Activated CD8-positive, alpha-beta memory T cell treated with anti-CD3 and anti-CD28 coated beads for 1 hour (primary cell): ENCODE measurements at regions not wholly inside any gene's neighbourhood (a gene's known extent, or its start where the extent isn't known, plus 50 kb on each side); places are given as distances from the start of the nearest gene placed in this dataset.
"Not testable (repeated sequence)": the region's sequence is repeated elsewhere in the genome, so short reads cannot be mapped to it uniquely, and the experiment has no call there.

Experiments
- DNase-seq, 2 donors: peaks; one replicate each; pipeline ENCODE4 v3.0.0-alpha.2; 2020; ENCODE audit warnings: low read depth in 1 of 2; ENCODE audit errors: extremely low read depth in 1 of 2

DNA sequence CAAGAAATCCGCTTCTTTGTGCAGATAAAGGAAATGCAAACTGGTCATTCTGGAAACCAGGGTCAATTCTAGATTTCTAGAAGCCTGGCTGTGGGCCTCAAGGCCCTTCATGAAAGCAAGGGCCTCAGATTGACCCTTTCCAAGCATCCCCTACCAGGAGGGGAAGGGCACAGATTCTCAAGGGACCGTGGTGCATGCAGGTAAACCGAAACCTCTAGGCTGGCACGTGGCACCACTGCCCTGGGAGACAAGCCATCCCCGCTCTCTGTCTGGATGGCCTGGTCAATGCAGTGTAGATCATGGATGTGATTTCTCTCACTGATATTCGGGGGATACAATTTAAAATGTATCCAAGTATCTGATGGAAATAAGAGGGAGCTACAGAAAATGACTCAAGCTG is 69.4 kb downstream of the TOMM20 start:
- no peak for DNase-seq

DNA sequence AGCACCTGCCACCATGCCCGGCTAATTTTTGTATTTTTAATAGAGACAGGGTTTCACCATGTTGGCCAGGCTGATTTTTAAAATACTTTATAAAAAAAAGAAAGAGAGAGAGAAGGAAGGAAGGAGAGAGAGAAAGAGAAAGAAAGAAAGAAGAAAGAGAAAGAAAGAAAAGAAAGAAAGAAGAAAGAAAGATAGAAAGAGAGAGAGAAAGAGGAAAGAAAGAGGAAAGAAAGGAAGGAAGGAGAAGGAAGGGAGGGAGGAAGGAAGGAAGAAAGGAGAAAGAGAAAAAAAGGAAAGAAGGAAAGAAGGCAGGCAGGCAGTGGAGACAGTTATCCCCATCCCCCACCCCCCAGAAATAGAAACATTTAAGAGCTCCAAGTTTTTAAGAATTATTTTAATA is 69.9 kb downstream of the TOMM20 start:
- no peak for DNase-seq

DNA sequence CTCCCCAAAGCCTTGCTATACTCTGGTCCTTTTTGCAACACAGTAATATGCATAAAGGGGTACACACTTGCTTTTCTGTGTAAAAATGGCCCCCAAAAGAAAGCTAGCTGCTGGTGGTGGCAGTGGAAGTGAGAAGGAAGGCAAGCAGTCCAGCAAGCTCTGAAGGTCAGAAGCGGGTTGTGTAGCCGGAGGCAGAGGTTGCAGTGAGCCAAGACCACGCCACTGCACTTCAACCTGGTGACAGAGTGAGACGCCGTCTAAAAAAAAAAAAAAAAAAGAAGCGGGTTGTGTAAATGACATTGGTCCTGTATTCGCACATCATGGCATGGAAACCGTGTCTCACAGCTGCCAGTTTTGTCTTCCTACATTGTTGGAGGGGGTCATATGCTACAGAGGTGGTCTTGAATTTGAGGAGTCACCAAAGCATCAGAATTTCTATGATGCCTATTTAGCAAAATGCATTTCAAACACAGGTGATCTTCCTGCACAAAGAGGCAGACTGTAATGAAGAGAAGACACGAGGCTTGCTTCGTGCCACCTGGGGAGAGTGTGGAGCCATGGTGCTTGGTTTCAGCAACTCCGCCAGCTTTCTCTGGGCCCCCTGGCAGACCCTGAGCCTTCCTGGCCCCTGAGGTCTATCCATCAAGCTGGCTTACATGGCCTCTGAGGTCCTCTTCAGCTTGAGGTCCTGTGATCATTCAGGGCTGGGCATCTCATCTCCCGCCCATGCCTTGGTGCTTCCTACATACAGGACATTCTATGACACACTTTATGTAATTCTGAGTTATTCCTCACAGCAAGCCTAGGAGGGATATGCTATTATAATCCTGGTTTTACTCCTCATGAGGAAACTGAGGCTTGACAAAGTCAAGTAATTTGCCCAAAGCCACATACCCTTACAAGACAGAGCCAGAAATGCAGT is 71.0 kb downstream of the TOMM20 start:
- no peak for DNase-seq

DNA sequence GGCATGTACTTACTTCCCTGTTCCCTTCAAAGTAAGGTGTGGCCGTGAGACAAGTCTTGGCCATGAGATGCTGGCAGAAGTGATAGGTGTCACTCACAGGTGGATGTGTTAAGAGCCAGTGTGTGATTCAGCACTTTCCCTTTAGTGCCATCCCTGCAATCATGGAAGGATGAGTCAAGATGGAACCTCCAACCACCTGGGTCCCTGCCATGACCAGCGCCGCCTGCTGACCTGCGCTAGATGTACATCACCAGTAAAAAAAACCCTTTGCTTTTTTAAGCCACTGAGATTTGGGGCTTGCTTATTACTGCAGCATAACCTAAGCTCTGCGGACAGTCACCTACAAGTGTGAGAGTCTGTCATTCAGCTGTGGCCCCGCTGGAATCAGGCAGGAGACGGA is 71.7 kb downstream of the TOMM20 start:
- DNase-seq, result no peak

DNA sequence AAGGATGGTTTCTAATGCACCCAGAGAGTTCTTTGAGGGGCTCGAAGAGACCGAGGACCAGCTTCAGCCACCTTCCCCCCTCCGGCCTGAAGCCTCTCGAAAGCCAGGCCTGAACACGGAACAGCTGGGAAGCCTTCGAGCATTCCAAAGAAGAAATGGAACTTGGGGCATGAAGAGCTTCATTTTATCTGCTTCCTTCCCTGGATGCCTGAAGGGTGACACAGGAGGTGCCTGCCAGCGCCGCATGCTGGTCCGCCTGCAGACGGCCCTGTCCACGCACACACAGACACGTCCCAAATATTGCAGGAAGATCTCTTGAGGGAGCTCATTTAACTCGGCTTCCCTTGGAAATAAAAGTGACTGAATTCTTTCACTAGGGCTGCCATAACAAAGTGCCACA is 73.7 kb downstream of the TOMM20 start:
- DNase-seq, result no peak

DNA sequence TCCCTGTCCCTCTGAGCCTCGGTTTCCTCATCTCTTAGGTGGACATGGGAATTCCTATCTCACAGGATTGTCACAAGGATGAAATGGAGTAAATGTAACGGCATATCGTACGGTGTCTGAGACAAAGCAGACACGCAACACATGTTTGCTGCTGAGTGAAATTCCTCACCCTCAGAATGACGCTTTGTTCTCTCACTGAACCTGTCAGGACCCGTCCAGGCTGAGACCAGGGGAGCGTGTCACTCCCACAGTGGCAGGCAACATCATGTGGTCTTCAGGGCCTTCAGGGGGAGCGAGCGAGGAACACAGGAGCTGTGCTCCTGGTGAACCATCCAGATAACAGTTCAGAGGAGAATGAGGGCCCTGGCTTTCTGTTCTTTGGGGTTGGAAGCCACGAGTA is 74.2 kb downstream of the TOMM20 start:
- DNase-seq, result no peak

DNA sequence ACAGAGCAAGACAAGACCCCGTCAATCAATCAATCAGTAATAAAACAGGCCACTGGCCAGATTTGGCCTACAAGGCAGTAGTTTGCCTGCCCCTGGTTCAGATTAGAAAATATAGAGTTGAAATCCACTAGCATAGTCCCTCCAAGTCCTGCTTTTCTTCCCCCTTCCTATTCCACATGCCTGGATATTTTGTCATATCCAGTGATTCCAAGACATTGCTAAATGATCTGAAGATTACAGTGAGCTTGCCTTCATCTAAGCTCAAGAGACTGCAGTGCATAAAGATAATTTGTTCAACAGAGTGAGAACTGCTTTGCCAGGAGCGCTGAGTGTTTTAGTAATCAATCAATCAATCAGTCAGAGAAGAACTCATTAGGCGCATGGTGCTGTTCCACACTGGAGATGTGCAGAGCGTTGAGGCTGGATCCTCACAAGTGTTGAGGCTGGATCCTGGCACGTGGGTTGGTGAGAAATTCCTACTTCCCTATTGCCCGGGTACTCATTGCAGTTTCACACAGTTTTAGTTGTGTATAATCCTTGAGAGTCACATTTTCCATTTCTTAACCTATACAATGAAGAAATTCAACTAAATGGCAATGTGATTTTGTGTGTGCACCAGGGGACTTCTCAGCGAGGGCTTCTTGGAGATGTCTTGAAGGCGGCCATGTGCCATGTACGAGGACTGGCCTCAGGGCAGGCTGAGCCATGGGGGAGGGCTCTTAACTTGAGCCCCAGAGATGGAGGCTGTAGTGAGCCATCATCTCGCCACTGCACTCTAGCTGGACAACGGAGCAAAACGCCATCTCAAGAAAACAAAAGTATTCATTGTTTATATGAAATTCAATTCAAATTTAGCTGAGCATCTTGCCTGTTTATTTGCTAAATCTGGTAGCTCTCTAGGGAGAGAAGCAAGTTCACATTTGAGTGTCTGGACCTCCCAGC is 76.3 kb downstream of the TOMM20 start:
- DNase-seq, result no peak

DNA sequence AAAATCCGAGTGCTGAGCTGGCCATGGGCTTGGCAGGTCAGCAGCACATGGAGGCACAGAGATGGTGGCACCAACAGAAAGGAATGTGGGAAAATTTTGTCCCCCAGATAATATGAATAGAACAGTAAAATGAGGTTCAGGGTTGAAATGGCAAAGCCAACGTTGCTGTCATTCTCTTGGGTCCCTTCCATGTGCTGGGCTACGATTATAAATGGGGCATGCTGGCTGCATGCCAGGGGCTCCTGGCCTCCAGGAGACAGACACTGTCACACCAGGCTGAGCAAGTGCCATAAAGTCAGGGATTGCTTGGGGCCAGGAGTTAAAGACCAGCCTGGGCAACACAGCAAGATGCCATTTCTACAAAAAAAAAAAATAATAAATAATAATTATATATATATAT is 77.1 kb downstream of the TOMM20 start:
- DNase-seq, result no peak

DNA sequence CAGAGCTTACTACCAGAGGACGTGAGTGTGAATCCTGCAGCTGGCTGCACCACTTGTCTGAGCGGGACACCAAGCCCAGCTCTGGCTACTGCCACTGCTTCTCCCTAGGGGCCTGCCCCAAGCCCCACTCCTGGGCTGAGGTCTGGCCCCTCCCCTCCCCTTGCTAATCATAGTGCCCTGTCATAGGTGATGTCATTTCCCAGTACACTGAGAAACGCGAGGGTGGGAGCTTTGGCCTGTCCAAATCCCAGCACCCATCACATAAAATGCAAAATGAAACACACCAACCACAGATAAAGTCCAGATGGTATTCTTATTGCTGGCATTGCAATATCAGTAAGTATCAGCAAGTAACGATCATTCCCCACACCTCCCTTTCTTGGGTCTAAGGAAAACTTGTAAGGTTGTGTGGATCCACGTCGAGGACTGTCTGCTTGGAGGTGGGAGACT is 77.7 kb downstream of the TOMM20 start:
- no peak for DNase-seq

DNA sequence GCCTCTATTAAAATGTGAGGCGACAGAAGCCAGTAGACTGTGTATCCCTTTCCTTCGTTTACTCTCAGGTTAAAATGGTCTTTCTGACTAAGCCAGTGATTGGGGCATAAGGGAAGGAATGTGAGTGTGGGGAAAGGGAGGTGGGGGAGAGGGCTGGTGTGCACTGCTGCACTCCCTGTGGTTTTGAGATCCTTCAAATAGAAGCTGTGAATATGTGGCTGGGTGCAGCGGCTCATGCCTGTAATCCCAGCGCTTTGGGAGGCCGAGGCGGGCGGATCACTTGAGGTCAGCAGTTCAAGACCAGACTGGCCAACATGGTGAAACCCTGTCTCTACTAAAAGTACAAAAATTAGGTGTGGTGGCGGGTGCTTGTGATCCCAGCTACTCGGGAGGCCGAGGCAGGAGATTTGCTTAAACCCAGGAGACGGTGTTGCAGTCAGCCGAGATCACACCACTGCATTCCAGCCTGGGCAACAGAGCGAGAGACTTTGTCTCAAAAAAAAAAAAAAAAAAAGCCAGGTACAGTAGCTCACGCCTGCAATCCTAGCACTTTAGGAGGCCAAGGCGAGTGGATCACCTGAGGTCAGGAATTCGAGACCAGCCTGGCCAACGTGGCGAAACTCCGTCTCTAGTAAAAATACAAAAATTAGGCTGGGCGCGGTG is 78.8 kb downstream of the TOMM20 start:
- not testable (repeated sequence) for DNase-seq

DNA sequence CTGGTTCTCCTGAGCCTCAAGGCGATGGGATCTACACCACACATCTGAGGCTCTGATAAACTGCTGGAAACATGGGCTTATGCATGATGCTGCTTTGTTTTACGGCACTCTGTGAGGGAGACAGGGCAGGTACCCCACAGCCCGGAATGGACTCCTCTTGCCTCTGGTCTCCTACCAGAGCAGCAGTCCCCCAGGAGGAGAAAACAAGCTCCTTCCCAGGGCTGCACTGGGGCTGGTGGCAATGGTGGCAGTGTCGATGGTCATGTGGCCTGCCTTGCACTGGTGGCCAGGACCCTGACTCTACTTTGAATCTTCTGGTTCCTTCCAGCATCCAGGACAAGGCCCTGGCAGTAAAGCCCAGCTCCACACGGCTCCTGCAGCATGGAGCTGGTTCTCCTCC is 79.4 kb downstream of the TOMM20 start:
- DNase-seq, result no peak

DNA sequence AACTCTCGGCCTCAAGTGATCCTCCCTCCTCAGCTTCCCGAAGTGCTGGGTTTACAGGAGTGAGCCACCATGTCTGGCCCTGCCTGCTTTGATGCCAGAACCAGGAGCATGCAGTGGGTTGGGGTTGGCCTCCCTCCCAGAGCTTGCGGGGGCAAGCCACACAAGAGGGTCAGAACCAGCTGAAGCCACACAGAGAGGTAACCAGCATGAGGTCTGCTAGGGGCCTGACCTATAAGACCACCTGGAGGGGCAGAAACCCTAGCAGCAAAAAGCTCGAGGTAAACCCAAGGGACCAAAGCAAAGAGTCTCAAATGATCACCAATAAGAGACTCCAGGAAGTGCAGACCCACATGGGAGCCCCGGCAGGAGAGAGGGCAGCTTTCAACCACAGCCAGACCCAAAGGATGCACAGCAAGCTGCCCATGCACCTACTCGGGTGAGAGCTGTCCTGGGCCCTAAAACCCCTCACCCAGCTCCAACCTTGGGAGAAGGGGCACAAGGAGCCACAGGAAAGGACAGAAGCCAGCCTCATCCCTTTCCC is 81.2 kb downstream of the TOMM20 start:
- DNase-seq, result no peak

DNA sequence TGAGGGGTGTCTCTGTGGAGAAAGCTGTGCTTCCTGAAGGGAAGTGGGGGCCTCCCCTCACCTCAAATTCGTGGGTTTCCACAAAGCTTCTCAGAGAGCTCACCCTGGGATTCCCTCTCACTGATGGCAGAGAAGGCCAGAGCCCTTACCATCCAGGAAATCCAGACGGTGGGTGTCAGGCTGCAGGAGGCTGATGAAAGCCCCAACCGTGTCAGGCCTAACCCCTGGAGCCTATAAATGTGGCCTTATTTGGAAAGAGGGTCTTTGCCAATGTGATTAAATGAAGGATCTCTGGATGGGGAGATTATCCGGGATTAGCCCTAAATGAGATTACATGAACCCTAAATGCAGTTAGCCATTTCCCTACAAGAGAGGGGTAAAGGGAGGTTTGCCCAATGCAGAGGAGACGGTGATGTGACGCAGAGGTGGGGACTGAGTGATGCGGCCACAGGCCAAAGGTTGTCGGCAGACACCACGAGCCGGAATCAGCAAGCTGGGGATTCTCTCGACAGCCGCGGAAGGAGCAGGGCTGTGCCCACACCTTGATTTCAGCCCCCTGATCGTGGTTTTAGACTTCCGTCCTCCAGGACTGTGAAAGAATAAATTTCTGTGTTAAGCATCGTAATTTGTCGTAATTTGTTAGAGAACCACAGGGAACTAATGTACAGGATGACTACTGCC is 82.6 kb downstream of the TOMM20 start:
- no peak for DNase-seq

DNA sequence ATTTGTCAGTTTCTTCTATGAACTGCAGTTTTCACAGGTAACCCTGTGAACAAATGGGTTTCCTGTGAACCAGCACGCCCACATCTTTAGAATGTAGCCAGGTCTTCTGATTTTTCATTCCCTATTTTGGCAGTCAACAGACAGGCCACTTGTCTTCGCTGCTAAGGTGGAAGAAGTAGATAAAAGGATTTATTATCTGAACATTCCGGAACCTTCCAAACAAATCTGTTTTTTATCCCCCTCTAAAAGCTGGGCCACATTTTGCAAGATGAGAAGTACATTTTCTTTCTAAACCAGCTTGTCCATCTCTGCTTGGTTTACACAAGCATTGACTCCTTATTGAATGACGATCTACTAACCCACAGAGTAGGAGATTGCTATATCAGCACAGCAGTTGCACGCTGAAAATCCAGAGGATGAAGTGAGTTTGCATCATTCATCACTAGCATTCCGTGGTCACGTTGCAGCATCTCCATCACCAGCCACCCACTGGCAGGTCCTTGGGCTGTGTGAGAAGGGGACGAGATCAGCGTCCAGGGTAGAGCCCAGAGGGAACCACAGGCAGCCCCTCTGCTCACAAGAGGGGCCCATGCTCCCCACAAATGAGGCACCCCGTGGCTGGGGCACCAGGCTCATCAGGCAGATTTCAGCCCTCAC is 83.5 kb downstream of the TOMM20 start:
- DNase-seq, result no peak

DNA sequence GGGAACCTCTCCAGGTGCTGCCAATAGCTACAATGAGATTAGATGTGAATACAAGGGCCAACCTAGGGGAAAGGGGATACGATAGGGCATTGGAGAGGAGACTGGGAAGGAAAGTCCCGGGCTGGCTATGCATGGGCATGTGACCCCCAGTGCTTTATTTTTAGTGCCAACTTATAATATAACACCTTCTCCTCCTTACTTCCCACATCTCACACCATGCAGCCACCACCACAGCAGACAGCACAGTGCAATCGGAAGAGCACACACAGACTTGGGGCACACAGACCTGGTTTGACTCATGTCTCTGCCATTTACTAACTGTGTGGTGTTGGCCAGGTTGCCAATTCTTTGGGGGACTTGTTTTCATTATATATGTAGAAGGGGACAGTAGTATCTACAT is 85.4 kb downstream of the TOMM20 start:
- DNase-seq, result no peak

DNA sequence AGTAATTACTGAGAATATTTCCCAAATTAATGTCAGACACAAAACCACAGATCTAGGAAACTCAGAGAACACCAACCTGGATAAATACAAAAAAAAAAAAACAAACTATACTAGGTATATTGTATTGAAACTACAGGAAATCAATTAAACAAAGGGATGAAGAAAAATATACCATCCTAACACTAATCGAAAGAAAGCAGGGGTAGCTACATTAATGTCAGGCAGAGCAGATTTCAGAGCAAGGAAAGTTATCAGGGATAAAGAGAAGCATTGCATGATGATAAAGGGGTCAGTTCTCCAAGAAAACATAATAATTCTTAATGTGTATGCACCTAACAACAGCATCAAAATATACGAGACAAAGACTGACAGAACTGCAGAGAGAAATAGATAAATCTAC is 89.9 kb downstream of the TOMM20 start:
- no peak for DNase-seq

DNA sequence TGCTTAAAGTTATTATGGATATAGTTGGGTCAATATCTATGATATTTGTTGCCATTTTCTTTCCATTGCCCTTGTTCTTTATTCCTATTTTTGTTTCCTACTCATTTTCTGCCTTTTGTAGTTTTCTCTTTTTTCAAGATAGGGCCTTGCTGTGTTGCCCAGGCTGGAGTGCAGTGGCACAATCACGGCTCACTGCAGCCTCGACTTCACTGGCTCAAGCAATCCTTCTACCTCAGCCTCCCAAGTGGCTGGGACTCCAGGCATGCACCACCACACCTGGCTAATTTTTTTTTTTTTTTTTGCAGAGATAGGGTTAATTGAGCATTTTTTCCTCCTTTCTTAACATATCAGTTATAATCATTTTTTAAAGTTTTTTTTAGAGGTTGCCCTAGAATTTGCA is 92.7 kb downstream of the TOMM20 start:
- no peak for DNase-seq

DNA sequence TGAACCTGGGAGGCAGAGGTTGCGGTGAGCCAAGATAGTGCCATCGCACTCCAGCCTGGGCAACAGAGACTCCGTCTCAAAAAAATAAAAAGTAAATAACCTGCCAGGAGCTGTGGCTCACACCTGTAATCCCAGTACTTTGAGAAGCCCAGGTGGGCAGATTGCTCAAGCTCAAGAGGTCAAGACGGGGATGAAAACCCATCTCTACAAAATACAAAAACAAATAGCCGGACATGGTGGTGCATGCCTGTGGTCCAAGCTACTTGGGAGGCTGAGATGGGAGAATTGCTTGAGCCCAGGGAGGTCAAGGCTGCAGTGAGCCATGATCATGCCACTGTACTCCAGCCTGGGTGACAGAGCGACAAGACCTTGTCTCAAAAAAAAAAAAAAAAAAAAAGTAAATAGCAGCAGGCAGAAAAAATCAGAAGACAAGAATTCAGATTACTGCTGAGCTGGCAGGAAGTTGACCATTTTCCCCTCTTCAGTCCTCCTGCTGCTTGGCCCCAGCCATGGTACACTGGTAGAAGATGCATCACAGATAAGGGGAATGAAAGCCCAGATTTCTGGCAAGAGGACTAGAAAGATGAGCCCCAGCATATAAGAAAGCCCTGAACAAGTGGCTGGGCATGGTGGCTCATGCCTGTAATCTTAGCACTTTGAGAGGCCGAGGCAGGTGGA is 97.6 kb downstream of the TOMM20 start:
- no peak for DNase-seq

DNA sequence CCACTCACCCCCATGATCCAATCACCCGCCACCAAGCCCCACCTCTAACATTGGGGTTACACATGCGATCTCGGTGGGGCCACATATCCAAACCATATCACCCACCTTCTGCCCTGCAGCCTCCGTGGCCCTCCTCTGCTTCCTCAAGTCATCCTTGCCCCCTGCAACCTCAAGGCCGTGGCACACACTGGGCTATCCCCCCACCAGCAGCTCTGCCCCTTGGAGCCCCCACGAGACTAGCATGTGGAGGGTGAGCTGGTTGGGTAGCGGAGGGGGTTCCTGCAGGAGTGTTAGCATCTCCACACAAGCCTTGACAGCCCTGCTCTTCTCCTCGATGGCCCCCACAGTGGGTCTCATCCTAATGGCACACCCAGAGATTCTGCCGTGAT is 100.8 kb downstream of the TOMM20 start:
- DNase-seq, result no peak
